SK-N-SH treated with all-trans-retinoic acid at 6 μM for 48 hours (cell line): ENCODE measurements at regions not wholly inside any gene's neighbourhood (a gene's known extent, or its start where the extent isn't known, plus 50 kb on each side); places are given as distances from the start of the nearest gene placed in this dataset.

Source experiments
- ATAC-seq: fragments of 200-7000 bp; cut with Tn5 transposase; 3 replicates; pipeline ENCODE4 v1.9.1; 2020; ENCODE audit warnings: mild to moderate bottlenecking, moderate library complexity
- ARNTL ChIP-seq: fragments of 450-650 bp; formaldehyde crosslinking; IDR thresholded peaks from 2 replicates; pipeline ENCODE4 v1.5.0; 2020; ENCODE audit warnings: low read depth, mild to moderate bottlenecking, moderate library complexity, borderline replicate concordance
- BACH2 ChIP-seq: fragments of 250-450 bp; sonication (Bioruptor Pico); IDR thresholded peaks from 2 replicates; pipeline ENCODE4 v1.9.0; 2021; ENCODE audit warnings: mild to moderate bottlenecking, borderline replicate concordance
- CSDC2 ChIP-seq: fragments of 250-450 bp; sonication (Bioruptor Pico); IDR thresholded peaks from 2 replicates; pipeline ENCODE4 v1.5.0; 2020; ENCODE audit warnings: mild to moderate bottlenecking, moderate library complexity
- ESRRG ChIP-seq: fragments of 250-450 bp; sonication (Bioruptor Pico); IDR thresholded peaks from 2 replicates; pipeline ENCODE4 v1.6.1; 2021; ENCODE audit warnings: mild to moderate bottlenecking
- GLIS3 ChIP-seq: fragments of 250-450 bp; sonication (Bioruptor Pico); IDR thresholded peaks from 2 replicates; pipeline ENCODE4 v1.5.0; 2020; ENCODE audit warnings: mild to moderate bottlenecking, moderate library complexity
- ISL1 ChIP-seq: fragments of 250-450 bp; sonication (Bioruptor Pico); IDR thresholded peaks from 2 replicates; pipeline ENCODE4 v2.1.2; 2022; ENCODE audit warnings: mild to moderate bottlenecking, moderate library complexity
- OSR1 ChIP-seq: fragments of 250-450 bp; sonication (Bioruptor Pico); IDR thresholded peaks from 2 replicates; pipeline ENCODE4 v1.8.0; 2022; ENCODE audit warnings: moderate library complexity, mild to moderate bottlenecking, inconsistent platforms
- PPARA ChIP-seq: fragments of 250-450 bp; sonication (Bioruptor Pico); IDR thresholded peaks from 2 replicates; pipeline ENCODE4 v1.5.0; 2020; ENCODE audit warnings: mild to moderate bottlenecking, borderline replicate concordance
- RARB ChIP-seq: fragments of 250-450 bp; sonication (Bioruptor Pico); IDR thresholded peaks from 2 replicates; pipeline ENCODE4 v1.8.0; 2021; ENCODE audit warnings: mild to moderate bottlenecking, moderate library complexity
- SNAI2 ChIP-seq: fragments of 250-450 bp; sonication (Bioruptor Pico); IDR thresholded peaks from 2 replicates; pipeline ENCODE4 v1.5.0; 2020; ENCODE audit warnings: mild to moderate bottlenecking, moderate library complexity
- TCF4 ChIP-seq: fragments of 250-450 bp; sonication (Bioruptor Pico); IDR thresholded peaks from 2 replicates; pipeline ENCODE4 v1.8.0; 2021; ENCODE audit warnings: mild to moderate bottlenecking, moderate library complexity, borderline replicate concordance
- TOX ChIP-seq: fragments of 250-450 bp; sonication (Bioruptor Pico); IDR thresholded peaks from 2 replicates; pipeline ENCODE4 v1.8.0; 2021; ENCODE audit warnings: mild to moderate bottlenecking, moderate library complexity, borderline replicate concordance
- TSHZ2 ChIP-seq: fragments of 250-450 bp; sonication (Bioruptor Pico); IDR thresholded peaks from 2 replicates; pipeline ENCODE4 v1.5.0; 2020; ENCODE audit warnings: mild to moderate bottlenecking, moderate library complexity
- ZC3H10 ChIP-seq: fragments of 250-450 bp; sonication (Bioruptor Pico); IDR thresholded peaks from 2 replicates; pipeline ENCODE4 v1.5.1; 2021; ENCODE audit warnings: mild to moderate bottlenecking, moderate library complexity
- ZFP3 ChIP-seq: fragments of 250-450 bp; sonication (Bioruptor Pico); IDR thresholded peaks from 2 replicates; pipeline ENCODE4 v1.5.0; 2020; ENCODE audit warnings: mild to moderate bottlenecking, moderate library complexity
- ZFP30 ChIP-seq: fragments of 450-650 bp; formaldehyde crosslinking; IDR thresholded peaks from 2 replicates; pipeline ENCODE4 v1.5.0; 2022; ENCODE audit warnings: mild to moderate bottlenecking, moderate library complexity
- ZNF565 ChIP-seq: fragments of 450-650 bp; formaldehyde crosslinking; conservative IDR thresholded peaks from 2 replicates; pipeline ENCODE4 v1.5.0; 2020; ENCODE audit warnings: low read depth, mild to moderate bottlenecking, moderate library complexity
- ZNF70 ChIP-seq: fragments of 450-650 bp; formaldehyde crosslinking; IDR thresholded peaks from 2 replicates; pipeline ENCODE4 v1.5.0; 2020; ENCODE audit warnings: mild to moderate bottlenecking, moderate library complexity
- ZNF8 ChIP-seq: fragments of 450-650 bp; formaldehyde crosslinking; IDR thresholded peaks from 2 replicates; pipeline ENCODE4 v1.5.0; 2020; ENCODE audit warnings: mild to moderate bottlenecking, moderate library complexity
- TF ChIP-seq, protein P1 (sequence below): fragments of 250-450 bp; sonication (Bioruptor Pico); IDR thresholded peaks from 2 replicates; pipeline ENCODE4 v1.8.0; 2020; ENCODE audit warnings: mild to moderate bottlenecking, moderate library complexity, borderline replicate concordance
- TF ChIP-seq, protein P2 (sequence below): fragments of 250-450 bp; sonication (Bioruptor Pico); IDR thresholded peaks from 2 replicates; pipeline ENCODE4 v1.8.0; 2021; ENCODE audit warnings: low read depth, mild to moderate bottlenecking, moderate library complexity, borderline replicate concordance
- TF ChIP-seq, protein P3 (sequence below): fragments of 250-450 bp; sonication (Bioruptor Pico); IDR thresholded peaks from 2 replicates; pipeline ENCODE4 v1.5.1; 2021; ENCODE audit warnings: mild to moderate bottlenecking, moderate library complexity

DNA sequence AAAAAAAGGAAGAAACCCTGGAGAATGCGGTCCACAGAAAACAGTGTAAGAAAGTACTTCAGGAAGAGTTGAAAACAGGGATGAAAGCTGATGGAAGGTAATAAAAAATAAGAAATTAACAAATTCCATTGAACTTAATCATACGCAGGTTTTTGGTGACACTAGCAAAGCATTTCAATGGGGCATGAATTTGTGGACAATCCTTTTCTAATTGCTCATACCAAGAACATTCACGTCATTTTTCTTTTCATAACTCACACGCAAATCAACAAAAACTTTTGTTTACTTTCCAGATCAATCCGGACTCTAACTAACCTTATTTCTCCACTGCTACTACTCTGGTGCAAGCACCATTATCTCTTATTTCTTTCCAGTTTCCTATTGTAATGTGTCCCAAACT is 1195.0 kb downstream of the SLITRK5 start:
- no peak for TF ChIP-seq ZFP3 (CRISPR knock-in tag)
- TF ChIP-seq ZNF8 (CRISPR knock-in tag), result no peak
- no peak for TF ChIP-seq RARB (CRISPR knock-in tag)
- TF ChIP-seq GLIS3 (CRISPR knock-in tag), result no peak
- no peak for TF ChIP-seq ZFP30 (CRISPR knock-in tag)
- no peak for TF ChIP-seq SNAI2 (CRISPR knock-in tag)
- TF ChIP-seq ZNF70 (CRISPR knock-in tag), result no peak
- no peak for TF ChIP-seq ARNTL (CRISPR knock-in tag)
- TF ChIP-seq ISL1 (CRISPR knock-in tag), result no peak
- TF ChIP-seq, protein P1, sequence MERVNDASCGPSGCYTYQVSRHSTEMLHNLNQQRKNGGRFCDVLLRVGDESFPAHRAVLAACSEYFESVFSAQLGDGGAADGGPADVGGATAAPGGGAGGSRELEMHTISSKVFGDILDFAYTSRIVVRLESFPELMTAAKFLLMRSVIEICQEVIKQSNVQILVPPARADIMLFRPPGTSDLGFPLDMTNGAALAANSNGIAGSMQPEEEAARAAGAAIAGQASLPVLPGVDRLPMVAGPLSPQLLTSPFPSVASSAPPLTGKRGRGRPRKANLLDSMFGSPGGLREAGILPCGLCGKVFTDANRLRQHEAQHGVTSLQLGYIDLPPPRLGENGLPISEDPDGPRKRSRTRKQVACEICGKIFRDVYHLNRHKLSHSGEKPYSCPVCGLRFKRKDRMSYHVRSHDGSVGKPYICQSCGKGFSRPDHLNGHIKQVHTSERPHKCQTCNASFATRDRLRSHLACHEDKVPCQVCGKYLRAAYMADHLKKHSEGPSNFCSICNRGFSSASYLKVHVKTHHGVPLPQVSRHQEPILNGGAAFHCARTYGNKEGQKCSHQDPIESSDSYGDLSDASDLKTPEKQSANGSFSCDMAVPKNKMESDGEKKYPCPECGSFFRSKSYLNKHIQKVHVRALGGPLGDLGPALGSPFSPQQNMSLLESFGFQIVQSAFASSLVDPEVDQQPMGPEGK (CRISPR knock-in tag), result no peak
- TF ChIP-seq, protein P2, sequence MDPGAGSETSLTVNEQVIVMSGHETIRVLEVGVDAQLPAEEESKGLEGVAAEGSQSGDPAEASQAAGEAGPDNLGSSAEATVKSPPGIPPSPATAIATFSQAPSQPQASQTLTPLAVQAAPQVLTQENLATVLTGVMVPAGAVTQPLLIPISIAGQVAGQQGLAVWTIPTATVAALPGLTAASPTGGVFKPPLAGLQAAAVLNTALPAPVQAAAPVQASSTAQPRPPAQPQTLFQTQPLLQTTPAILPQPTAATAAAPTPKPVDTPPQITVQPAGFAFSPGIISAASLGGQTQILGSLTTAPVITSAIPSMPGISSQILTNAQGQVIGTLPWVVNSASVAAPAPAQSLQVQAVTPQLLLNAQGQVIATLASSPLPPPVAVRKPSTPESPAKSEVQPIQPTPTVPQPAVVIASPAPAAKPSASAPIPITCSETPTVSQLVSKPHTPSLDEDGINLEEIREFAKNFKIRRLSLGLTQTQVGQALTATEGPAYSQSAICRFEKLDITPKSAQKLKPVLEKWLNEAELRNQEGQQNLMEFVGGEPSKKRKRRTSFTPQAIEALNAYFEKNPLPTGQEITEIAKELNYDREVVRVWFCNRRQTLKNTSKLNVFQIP (CRISPR knock-in tag), result no peak
- TF ChIP-seq ZNF565 (CRISPR knock-in tag), result no peak
- no peak for TF ChIP-seq OSR1 (CRISPR knock-in tag)
- TF ChIP-seq, protein P3, sequence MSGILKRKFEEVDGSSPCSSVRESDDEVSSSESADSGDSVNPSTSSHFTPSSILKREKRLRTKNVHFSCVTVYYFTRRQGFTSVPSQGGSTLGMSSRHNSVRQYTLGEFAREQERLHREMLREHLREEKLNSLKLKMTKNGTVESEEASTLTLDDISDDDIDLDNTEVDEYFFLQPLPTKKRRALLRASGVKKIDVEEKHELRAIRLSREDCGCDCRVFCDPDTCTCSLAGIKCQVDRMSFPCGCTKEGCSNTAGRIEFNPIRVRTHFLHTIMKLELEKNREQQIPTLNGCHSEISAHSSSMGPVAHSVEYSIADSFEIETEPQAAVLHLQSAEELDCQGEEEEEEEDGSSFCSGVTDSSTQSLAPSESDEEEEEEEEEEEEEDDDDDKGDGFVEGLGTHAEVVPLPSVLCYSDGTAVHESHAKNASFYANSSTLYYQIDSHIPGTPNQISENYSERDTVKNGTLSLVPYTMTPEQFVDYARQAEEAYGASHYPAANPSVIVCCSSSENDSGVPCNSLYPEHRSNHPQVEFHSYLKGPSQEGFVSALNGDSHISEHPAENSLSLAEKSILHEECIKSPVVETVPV, result no peak
- TF ChIP-seq PPARA, result no peak
- no peak for TF ChIP-seq TSHZ2 (CRISPR knock-in tag)
- no peak for TF ChIP-seq TOX (CRISPR knock-in tag)
- ATAC-seq, result no peak

- TF ChIP-seq, protein P2 (CRISPR knock-in tag), result no peak
- TF ChIP-seq PPARA, result no peak
- no peak for ATAC-seq
Observed at GRCh38 chr13:88883741-88884140, 1212.6 kb downstream of the SLITRK5 start.

- no peak for ATAC-seq
- TF ChIP-seq CSDC2 (no peak), BACH2 (CRISPR knock-in tag) (no peak), TCF4 (no peak), ESRRG (CRISPR knock-in tag) (no peak), PPARA (no peak), ZNF8 (CRISPR knock-in tag) (no peak), ARNTL (CRISPR knock-in tag) (no peak), RARB (CRISPR knock-in tag) (no peak), ZC3H10 (CRISPR knock-in tag) (no peak), ZNF565 (CRISPR knock-in tag) (no peak), ZNF70 (CRISPR knock-in tag) (no peak), SNAI2 (CRISPR knock-in tag) (no peak)
Observed at GRCh38 chr13:88887045-88887662, 1216.0 kb downstream of the SLITRK5 start.
